Activated CD8-positive, alpha-beta T cell treated with anti-CD3 and anti-CD28 coated beads for 36 hours (primary cell): ENCODE measurements at regions not wholly inside any gene's neighbourhood (a gene's known extent, or its start where the extent isn't known, plus 50 kb on each side); places are given as distances from the start of the nearest gene placed in this dataset.

Source experiments
- ATAC-seq: fragments of 200-7000 bp; cut with Tn5 transposase; one replicate; pipeline ENCODE4 v1.10.0; 2021; ENCODE audit warnings: mild to moderate bottlenecking, moderate library complexity
- CTCF ChIA-PET: fragments of 350-600 bp; sonication (Branson Sonifier 250); formaldehyde crosslinking; loops from one replicate; lab custom pipeline; 2021; ENCODE audit warnings: antibody characterized with exemption; lab: Charles Lee
- POLR2A ChIA-PET: fragments of 350-600 bp; sonication (Branson Sonifier 250); formaldehyde crosslinking; loops from one replicate; lab custom pipeline; 2021; ENCODE audit warnings: antibody characterized with exemption; lab: Charles Lee
- DNase-seq: peaks from one replicate; pipeline ENCODE4 v3.0.0-alpha.2; 2020
- H3K27ac Mint-ChIP-seq: one replicate; pipeline ENCODE4 v1.8.0; 2021; ENCODE audit warnings: mild to moderate bottlenecking, mixed read lengths
- H3K27me3 Mint-ChIP-seq: one replicate; pipeline ENCODE4 v1.8.0; 2021; ENCODE audit warnings: mixed read lengths
- H3K36me3 Mint-ChIP-seq: one replicate; pipeline ENCODE4 v1.8.0; 2021; ENCODE audit warnings: low read depth, mixed read lengths
- H3K4me1 Mint-ChIP-seq: one replicate; pipeline ENCODE4 v1.8.0; 2021; ENCODE audit warnings: low read depth, mixed read lengths
- H3K4me3 Mint-ChIP-seq: one replicate; pipeline ENCODE4 v1.8.0; 2021; ENCODE audit warnings: mild to moderate bottlenecking, moderate library complexity, mixed read lengths
- H3K9me3 Mint-ChIP-seq: one replicate; pipeline ENCODE4 v1.8.0; 2021; ENCODE audit warnings: mixed read lengths
- intact Hi-C: fragments of 100-400 bp; cut with micrococcal nuclease; formaldehyde crosslinking; loops from one replicate; pipeline ENCODE4 v1.10.0; 2022
- TF ChIP-seq, protein P1 (sequence below): fragments of 200-600 bp; IDR thresholded peaks from one replicate; pipeline ENCODE4 v1.8.0; 2022; ENCODE audit warnings: antibody characterized with exemption, mild to moderate bottlenecking

GRCh38 chr14:104431929-104432541 is 147.5 kb upstream of the C14orf180 start:
- Mint-ChIP-seq H3K4me1 (no peaks in the 10 kb centered on the region), H3K27ac (no peak overlapping the region), H3K4me3 (no peak overlapping the region), H3K27me3 (peaks cover 4% of the 10 kb centered on the region), H3K9me3 (no peaks in the 10 kb centered on the region), H3K36me3 (no peaks in the 10 kb centered on the region)
- POLR2A ChIA-PET = no interaction called here
- ATAC-seq (no peak), DNase-seq (no peak)
- CTCF ChIA-PET = interaction anchor here (0.7 kb wide), 1 partner anchor 30 kb away, joined by 3 read pairs; no protein-coding TSS in a partner anchor
- intact Hi-C loops = no loop called here
- TF ChIP-seq, protein P1, sequence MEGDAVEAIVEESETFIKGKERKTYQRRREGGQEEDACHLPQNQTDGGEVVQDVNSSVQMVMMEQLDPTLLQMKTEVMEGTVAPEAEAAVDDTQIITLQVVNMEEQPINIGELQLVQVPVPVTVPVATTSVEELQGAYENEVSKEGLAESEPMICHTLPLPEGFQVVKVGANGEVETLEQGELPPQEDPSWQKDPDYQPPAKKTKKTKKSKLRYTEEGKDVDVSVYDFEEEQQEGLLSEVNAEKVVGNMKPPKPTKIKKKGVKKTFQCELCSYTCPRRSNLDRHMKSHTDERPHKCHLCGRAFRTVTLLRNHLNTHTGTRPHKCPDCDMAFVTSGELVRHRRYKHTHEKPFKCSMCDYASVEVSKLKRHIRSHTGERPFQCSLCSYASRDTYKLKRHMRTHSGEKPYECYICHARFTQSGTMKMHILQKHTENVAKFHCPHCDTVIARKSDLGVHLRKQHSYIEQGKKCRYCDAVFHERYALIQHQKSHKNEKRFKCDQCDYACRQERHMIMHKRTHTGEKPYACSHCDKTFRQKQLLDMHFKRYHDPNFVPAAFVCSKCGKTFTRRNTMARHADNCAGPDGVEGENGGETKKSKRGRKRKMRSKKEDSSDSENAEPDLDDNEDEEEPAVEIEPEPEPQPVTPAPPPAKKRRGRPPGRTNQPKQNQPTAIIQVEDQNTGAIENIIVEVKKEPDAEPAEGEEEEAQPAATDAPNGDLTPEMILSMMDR = no peak

- Mint-ChIP-seq H3K9me3 (no peaks in the 10 kb centered on the region), H3K36me3 (no peaks in the 10 kb centered on the region), H3K27me3 (peaks cover 4% of the 10 kb centered on the region), H3K4me1 (no peaks in the 10 kb centered on the region), H3K4me3 (no peak overlapping the region), H3K27ac (no peak overlapping the region)
- ATAC-seq (no peak), DNase-seq (no peak)
- intact Hi-C loops = no loop called here
- TF ChIP-seq, protein P1 = no peak
- CTCF ChIA-PET = no interaction called here
- POLR2A ChIA-PET = no interaction called here
These were observed 146.8 kb upstream of the C14orf180 start for GRCh38 chr14:104432611-104433231.

- Mint-ChIP-seq H3K9me3 (no peaks in the 10 kb centered on the region), H3K27ac (no peak overlapping the region), H3K27me3 (peaks cover 4% of the 10 kb centered on the region), H3K4me1 (no peaks in the 10 kb centered on the region), H3K4me3 (no peak overlapping the region), H3K36me3 (no peaks in the 10 kb centered on the region)
- no peak for ATAC-seq
- ChIA-PET CTCF (no interaction called here), POLR2A (no interaction called here)
- intact Hi-C loops = no loop called here
- TF ChIP-seq, protein P1 = no peak
- DNase-seq = no peak
These were observed 146.0 kb upstream of the C14orf180 start for GRCh38 chr14:104433401-104434213.

GRCh38 chr14:104434214-104435076 is 145.1 kb upstream of the C14orf180 start:
- ChIA-PET POLR2A (no interaction called here), CTCF (no interaction called here)
- intact Hi-C loops = no loop called here
- H3K4me1 Mint-ChIP-seq = no peaks in the 10 kb centered on the region
- peaks cover 4% of the 10 kb centered on the region for H3K27me3 Mint-ChIP-seq
- no peaks in the 10 kb centered on the region for H3K9me3 Mint-ChIP-seq
- H3K4me3 Mint-ChIP-seq = no peak overlapping the region
- no peak for DNase-seq
- H3K36me3 Mint-ChIP-seq = no peaks in the 10 kb centered on the region
- TF ChIP-seq, protein P1 = no peak
- no peak overlapping the region for H3K27ac Mint-ChIP-seq
- ATAC-seq = no peak
